ENCODE measurements at regions not wholly inside any gene's neighbourhood (a gene's known extent, or its start where the extent isn't known, plus 50 kb on each side); places are given as distances from the start of the nearest gene placed in this dataset.

DNA sequence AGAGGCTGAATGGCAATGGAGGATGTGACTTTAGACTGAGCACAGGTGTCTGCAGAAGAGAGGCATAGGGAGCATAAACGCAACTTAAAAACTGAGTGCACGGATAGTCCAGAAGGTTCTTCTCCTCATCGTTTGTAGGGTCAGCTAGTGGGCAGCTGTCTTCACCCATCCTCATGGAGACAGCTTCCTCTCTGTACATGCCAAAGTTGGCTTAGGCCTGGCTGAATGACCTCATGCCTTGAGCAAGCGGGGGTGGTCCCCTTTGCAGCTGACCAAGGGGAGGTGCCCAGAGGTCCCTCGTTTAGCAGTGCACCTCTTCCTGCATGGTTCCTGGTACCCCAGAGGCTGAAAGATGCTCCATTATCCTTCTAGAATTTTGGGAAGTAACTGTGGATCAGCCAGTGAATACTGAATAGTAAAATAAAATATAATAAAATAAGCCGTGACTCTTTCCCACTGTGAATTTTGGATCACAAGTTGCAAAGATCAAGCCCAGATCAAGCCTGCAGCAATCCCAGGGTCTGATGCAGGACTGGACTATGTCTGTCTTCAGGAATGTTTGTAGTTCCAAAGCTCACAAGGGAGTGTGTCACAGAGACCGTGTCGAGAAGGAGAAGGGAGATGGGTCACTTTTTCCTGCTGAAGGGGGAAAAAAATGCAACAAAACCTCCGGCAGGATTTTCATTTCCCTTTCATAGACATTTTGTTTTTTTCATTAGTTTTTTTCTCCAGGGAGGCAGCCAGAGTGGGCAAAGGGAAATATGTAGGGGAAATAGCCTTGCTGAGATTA is 295.3 kb upstream of the MKI67 start:
- no peaks in the 10 kb centered on the region for H3K9me3 ChIP-seq (ENCODE audit: low read depth)
- H3K36me3 ChIP-seq (replicated peaks; ENCODE audit: insufficient read depth, low read depth), result no peaks in the 10 kb centered on the region
- no peak overlapping the region for H3K27ac ChIP-seq
- TF ChIP-seq EZH2phosphoT487 (IDR thresholded peaks at IDR 0.05; ENCODE audit: low read depth, severe bottlenecking, unreplicated experiment), result no peak
- TF ChIP-seq, protein P1, sequence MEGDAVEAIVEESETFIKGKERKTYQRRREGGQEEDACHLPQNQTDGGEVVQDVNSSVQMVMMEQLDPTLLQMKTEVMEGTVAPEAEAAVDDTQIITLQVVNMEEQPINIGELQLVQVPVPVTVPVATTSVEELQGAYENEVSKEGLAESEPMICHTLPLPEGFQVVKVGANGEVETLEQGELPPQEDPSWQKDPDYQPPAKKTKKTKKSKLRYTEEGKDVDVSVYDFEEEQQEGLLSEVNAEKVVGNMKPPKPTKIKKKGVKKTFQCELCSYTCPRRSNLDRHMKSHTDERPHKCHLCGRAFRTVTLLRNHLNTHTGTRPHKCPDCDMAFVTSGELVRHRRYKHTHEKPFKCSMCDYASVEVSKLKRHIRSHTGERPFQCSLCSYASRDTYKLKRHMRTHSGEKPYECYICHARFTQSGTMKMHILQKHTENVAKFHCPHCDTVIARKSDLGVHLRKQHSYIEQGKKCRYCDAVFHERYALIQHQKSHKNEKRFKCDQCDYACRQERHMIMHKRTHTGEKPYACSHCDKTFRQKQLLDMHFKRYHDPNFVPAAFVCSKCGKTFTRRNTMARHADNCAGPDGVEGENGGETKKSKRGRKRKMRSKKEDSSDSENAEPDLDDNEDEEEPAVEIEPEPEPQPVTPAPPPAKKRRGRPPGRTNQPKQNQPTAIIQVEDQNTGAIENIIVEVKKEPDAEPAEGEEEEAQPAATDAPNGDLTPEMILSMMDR (IDR thresholded peaks at IDR 0.05; ENCODE audit: poor library complexity), result no peak
- no peak overlapping the region for H3K4me3 ChIP-seq
- H3K4me2 ChIP-seq, result peak overlapping the region; percentile 55
- H2AFZ ChIP-seq, result no peak overlapping the region
- DNase-seq (ENCODE audit: low spot score), result peak; percentile 50
- no peaks in the 10 kb centered on the region for H4K20me1 ChIP-seq (ENCODE audit: insufficient read depth, poor library complexity, severe bottlenecking)
- no peaks in the 10 kb centered on the region for H3K9me2 ChIP-seq (replicated peaks; ENCODE audit: insufficient read depth)
- WGBS (ENCODE audit: low lambda C conversion rate, missing lambda C conversion rate), result 65% methylated on average over 9 of the region's 9 CpGs
- H3K4me1 ChIP-seq (ENCODE audit: insufficient read depth), result no peaks in the 10 kb centered on the region
- no peaks in the 10 kb centered on the region for H3K79me2 ChIP-seq
- no peaks in the 10 kb centered on the region for H3K27me3 ChIP-seq

DNA sequence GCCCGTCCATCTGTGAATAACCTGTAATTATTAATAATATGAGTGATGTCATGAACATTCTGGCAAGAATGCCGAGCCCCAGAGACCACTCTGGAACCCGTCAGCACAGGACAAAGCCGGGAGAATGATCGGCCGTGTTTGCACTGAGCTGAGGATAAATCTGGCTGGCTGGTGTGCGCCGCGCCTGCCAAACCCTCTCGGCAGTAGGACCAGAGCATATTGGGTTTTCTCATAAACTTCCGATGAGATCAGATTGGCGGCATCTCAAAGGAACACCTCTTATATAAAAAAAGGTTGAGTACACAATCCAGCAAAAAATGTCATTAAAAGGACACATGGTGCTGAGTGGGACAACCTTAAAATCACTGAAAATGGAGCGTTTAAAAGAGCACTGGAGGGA is 296.0 kb upstream of the MKI67 start:
- Histone ChIP-seq H3K36me3 (replicated peaks; ENCODE audit: insufficient read depth, low read depth) (no peaks in the 10 kb centered on the region), H3K27me3 (no peaks in the 10 kb centered on the region), H3K9me3 (ENCODE audit: low read depth) (no peaks in the 10 kb centered on the region), H3K79me2 (no peaks in the 10 kb centered on the region), H2AFZ (no peak overlapping the region), H4K20me1 (ENCODE audit: insufficient read depth, poor library complexity, severe bottlenecking) (no peaks in the 10 kb centered on the region), H3K27ac (no peak overlapping the region), H3K4me2 (peak overlapping the region; percentile 55), H3K4me1 (ENCODE audit: insufficient read depth) (no peaks in the 10 kb centered on the region), H3K9me2 (replicated peaks; ENCODE audit: insufficient read depth) (no peaks in the 10 kb centered on the region), H3K4me3 (no peak overlapping the region)
- TF ChIP-seq EZH2phosphoT487 (IDR thresholded peaks at IDR 0.05; ENCODE audit: low read depth, severe bottlenecking, unreplicated experiment) (no peak), EZH2 (IDR thresholded peaks at IDR 0.05; ENCODE audit: borderline replicate concordance) (no peak)
- TF ChIP-seq, protein P1 (IDR thresholded peaks at IDR 0.05; ENCODE audit: poor library complexity), result no peak
- 70% methylated on average over 13 of the region's 13 CpGs for WGBS (ENCODE audit: low lambda C conversion rate, missing lambda C conversion rate)
- DNase-seq (ENCODE audit: low spot score), result no peak

DNA sequence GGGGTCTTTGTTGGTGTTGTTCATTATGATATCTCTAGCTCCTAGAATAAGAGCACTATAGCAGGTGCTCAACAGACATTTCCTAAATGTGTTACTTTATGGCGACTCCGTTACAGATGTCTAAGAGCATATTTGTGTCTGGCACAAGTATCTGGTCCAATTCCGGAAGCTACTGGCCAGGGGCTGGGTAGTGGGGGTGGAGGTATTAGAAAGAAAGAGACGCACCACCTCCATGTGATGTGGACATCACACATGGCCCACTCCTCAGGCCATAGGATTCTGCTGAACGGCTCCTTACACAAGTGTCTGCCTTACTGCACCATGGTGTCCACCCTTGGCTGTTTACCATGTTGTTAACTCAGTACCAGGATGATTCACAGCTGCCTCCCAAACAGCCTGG is 296.8 kb upstream of the MKI67 start:
- WGBS (ENCODE audit: low lambda C conversion rate, missing lambda C conversion rate), result 96% methylated on average over 5 of the region's 5 CpGs

More for the DNA sequence above, 296.8 kb upstream of the MKI67 start:
- Histone ChIP-seq H3K4me3 (no peak overlapping the region), H3K9me2 (replicated peaks; ENCODE audit: insufficient read depth) (no peaks in the 10 kb centered on the region), H3K4me1 (ENCODE audit: insufficient read depth) (no peaks in the 10 kb centered on the region), H3K36me3 (replicated peaks; ENCODE audit: insufficient read depth, low read depth) (no peaks in the 10 kb centered on the region), H3K27ac (no peak overlapping the region), H2AFZ (no peak overlapping the region), H3K79me2 (no peaks in the 10 kb centered on the region), H4K20me1 (ENCODE audit: insufficient read depth, poor library complexity, severe bottlenecking) (no peaks in the 10 kb centered on the region), H3K9me3 (ENCODE audit: low read depth) (no peaks in the 10 kb centered on the region), H3K27me3 (no peaks in the 10 kb centered on the region), H3K4me2 (no peak overlapping the region)
- no peak for TF ChIP-seq EZH2phosphoT487 (IDR thresholded peaks at IDR 0.05; ENCODE audit: low read depth, severe bottlenecking, unreplicated experiment)
- TF ChIP-seq, protein P1 (IDR thresholded peaks at IDR 0.05; ENCODE audit: poor library complexity), result no peak
- TF ChIP-seq EZH2 (IDR thresholded peaks at IDR 0.05; ENCODE audit: borderline replicate concordance), result no peak
- no peak for DNase-seq (ENCODE audit: low spot score)
